ENCODE measurements at regions not wholly inside any gene's neighbourhood (a gene's known extent, or its start where the extent isn't known, plus 50 kb on each side); places are given as distances from the start of the nearest gene placed in this dataset.

DNA sequence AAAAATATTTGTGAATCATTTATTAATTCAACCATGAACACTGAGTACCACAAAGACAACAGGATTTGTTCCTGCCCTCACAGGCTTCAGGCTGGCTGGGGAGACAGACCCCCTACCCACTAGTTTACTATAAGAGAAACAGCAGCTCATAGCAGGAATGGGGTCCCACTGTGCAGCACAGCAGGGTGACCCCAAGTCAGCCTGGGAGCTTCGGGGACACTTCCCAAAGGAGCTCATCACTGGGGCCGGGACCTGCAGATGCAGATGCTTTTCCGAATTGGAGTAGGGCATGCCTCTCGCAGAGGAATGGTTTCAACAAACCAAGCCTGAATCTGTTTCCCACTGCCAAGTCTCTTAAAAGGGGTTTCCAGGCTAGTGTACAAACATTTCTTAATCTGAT is 176.2 kb upstream of the PWP1 start:
- 81% methylated on average over 4 of the region's 4 CpGs; no CpG with 5 or more reads in 1 of the 2 experiments for WGBS, 2 experiments (ENCODE audit: extremely low coverage in 1 of 2, insufficient coverage in 1 of 2, insufficient read length in 1 of 2, insufficient replicate concordance in 2 of 2, low coverage in 1 of 2, low lambda C conversion rate in 2 of 2, missing lambda C conversion rate in 1 of 2)
- no peak overlapping the region for H2BK120ac ChIP-seq (replicated peaks; ENCODE audit: low read depth, low read length)
- H3K4me1 ChIP-seq (replicated peaks in 1 of 4; ENCODE audit: control insufficient read depth in 3 of 4, insufficient read depth in 4 of 4, low read length in 3 of 4): no peaks in the 10 kb centered on the region
- ChIA-PET POLR2A (ENCODE audit: partially characterized antibody) (interaction anchor here (1.3 kb wide), 1 partner anchor 14 kb away, joined by 4 read pairs; no protein-coding TSS in a partner anchor), CTCF (ENCODE audit: partially characterized antibody) (interaction anchor here (0.7 to 1.6 kb wide), 7 partner anchors 10 to 377 kb away, joined by 3 to 7 read pairs (median 3); no protein-coding TSS in a partner anchor)
- H3K9me3 ChIP-seq (ENCODE audit: insufficient read depth in 2 of 2, low read depth in 1 of 2, low read length in 1 of 2): no peaks in the 10 kb centered on the region
- H4K8ac ChIP-seq (ENCODE audit: extremely low read depth, insufficient read depth, low read length): no peak overlapping the region
- no peak overlapping the region for H2BK12ac ChIP-seq (ENCODE audit: low read depth, low read length)
- H3K36me3 ChIP-seq (ENCODE audit: control insufficient read depth in 2 of 4, insufficient read depth in 4 of 4, low read length in 3 of 4): no peaks in the 10 kb centered on the region
- no peaks in the 10 kb centered on the region; the same call in 1 of the 2 replicates for H3K23me2 ChIP-seq (ENCODE audit: low read depth, low read length)
- no peak overlapping the region for H3K9ac ChIP-seq (replicated peaks in 1 of 4; ENCODE audit: extremely low read depth in 1 of 4, low read depth in 3 of 4, low read length in 3 of 4)
- H3K18ac ChIP-seq (ENCODE audit: extremely low read depth, low read length): no peak overlapping the region
- no peak overlapping the region for H3K4ac ChIP-seq (replicated peaks; ENCODE audit: insufficient read length, low read depth, low read length)
- no peaks in the 10 kb centered on the region for H3K79me2 ChIP-seq (ENCODE audit: control insufficient read depth in 1 of 2, insufficient read depth in 2 of 2, low read length in 2 of 2)
- H4K20me1 ChIP-seq (replicated peaks in 1 of 2; ENCODE audit: control insufficient read depth in 1 of 2, insufficient read depth in 2 of 2, low read length in 2 of 2): peaks cover 0 to 2% of the 10 kb centered on the region in 2 experiments
- H2AFZ ChIP-seq (ENCODE audit: low read length): no peak overlapping the region
- no peak overlapping the region for H2BK5ac ChIP-seq (ENCODE audit: low read depth, low read length)
- H3K56ac ChIP-seq (replicated peaks; ENCODE audit: insufficient read length, low read depth, low read length): no peak overlapping the region
- H3K27ac ChIP-seq (ENCODE audit: low read depth, low read length): no peak overlapping the region
- H2BK15ac ChIP-seq (ENCODE audit: low read length): no peak overlapping the region
- FAIRE-seq (no peak), DNase-seq (ENCODE audit: low read depth in 1 of 2, low spot score in 2 of 2) (no peak)
- H4K5ac ChIP-seq (ENCODE audit: insufficient read length, low read depth, low read length): no peak overlapping the region
- no peak overlapping the region for H4K91ac ChIP-seq (replicated peaks; ENCODE audit: insufficient read length, low read length)
- no peak overlapping the region for H2BK20ac ChIP-seq (ENCODE audit: low read length)
- no peak overlapping the region for H3K4me2 ChIP-seq (ENCODE audit: insufficient read depth in 1 of 2, low read depth in 2 of 2, low read length in 2 of 2)
- H3K27me3 ChIP-seq (replicated peaks in 1 of 4; ENCODE audit: control insufficient read depth in 3 of 4, extremely low read depth in 1 of 4, insufficient read depth in 3 of 4, low read length in 3 of 4): peaks cover 0 to 2% (median 0%) of the 10 kb centered on the region in 4 experiments; a peak in 1 of 7 replicates
- no peak overlapping the region for H3K23ac ChIP-seq (ENCODE audit: insufficient read length)
- no peak for TF ChIP-seq SUZ12 (IDR thresholded peaks at IDR 0.05; ENCODE audit: low read length)
- TF ChIP-seq BACH1 (IDR thresholded peaks at IDR 0.05; ENCODE audit: low read length): no peak
- no peak for TF ChIP-seq PHF8 (conservative IDR thresholded peaks at IDR 0.05; ENCODE audit: low read depth, low read length)
- TF ChIP-seq RXRA (IDR thresholded peaks at IDR 0.05; ENCODE audit: insufficient read depth, low read depth, low read length): no peak
- no peak for TF ChIP-seq TCF12 (IDR thresholded peaks at IDR 0.05; ENCODE audit: low read depth, low read length)
- TF ChIP-seq SP4 (IDR thresholded peaks at IDR 0.05; ENCODE audit: low read length): no peak
- no peak for TF ChIP-seq CBX8 (IDR thresholded peaks at IDR 0.05; ENCODE audit: borderline replicate concordance, low read depth, low read length)
- no peak for TF ChIP-seq NRF1 (IDR thresholded peaks at IDR 0.05; ENCODE audit: low read depth, low read length)
- TF ChIP-seq RNF2 (IDR thresholded peaks at IDR 0.05; ENCODE audit: borderline replicate concordance, low read depth, low read length, missing control alignments, poor library complexity, severe bottlenecking): no peak
- TF ChIP-seq SIX5 (IDR thresholded peaks at IDR 0.05; ENCODE audit: low read depth, low read length): no peak
- TF ChIP-seq CHD2 (IDR thresholded peaks at IDR 0.05; ENCODE audit: low read length): no peak
- no peak for TF ChIP-seq RBBP5 (IDR thresholded peaks at IDR 0.05; ENCODE audit: borderline replicate concordance, low read depth, low read length)
- no peaks in the 10 kb centered on the region for H3K79me1 ChIP-seq (ENCODE audit: low read depth, low read length)
- no peak overlapping the region for H3K4me3 ChIP-seq (ENCODE audit: extremely low read depth in 1 of 4, insufficient read depth in 2 of 4, low read depth in 3 of 4, low read length in 4 of 4)
- no peak overlapping the region for H3K14ac ChIP-seq (ENCODE audit: insufficient read length)
- H2AK5ac ChIP-seq (ENCODE audit: low read depth, low read length): no peak overlapping the region

Data from H1 (cell line).